ENCODE measurements at regions not wholly inside any gene's neighbourhood (a gene's known extent, or its start where the extent isn't known, plus 50 kb on each side); places are given as distances from the start of the nearest gene placed in this dataset.

DNA sequence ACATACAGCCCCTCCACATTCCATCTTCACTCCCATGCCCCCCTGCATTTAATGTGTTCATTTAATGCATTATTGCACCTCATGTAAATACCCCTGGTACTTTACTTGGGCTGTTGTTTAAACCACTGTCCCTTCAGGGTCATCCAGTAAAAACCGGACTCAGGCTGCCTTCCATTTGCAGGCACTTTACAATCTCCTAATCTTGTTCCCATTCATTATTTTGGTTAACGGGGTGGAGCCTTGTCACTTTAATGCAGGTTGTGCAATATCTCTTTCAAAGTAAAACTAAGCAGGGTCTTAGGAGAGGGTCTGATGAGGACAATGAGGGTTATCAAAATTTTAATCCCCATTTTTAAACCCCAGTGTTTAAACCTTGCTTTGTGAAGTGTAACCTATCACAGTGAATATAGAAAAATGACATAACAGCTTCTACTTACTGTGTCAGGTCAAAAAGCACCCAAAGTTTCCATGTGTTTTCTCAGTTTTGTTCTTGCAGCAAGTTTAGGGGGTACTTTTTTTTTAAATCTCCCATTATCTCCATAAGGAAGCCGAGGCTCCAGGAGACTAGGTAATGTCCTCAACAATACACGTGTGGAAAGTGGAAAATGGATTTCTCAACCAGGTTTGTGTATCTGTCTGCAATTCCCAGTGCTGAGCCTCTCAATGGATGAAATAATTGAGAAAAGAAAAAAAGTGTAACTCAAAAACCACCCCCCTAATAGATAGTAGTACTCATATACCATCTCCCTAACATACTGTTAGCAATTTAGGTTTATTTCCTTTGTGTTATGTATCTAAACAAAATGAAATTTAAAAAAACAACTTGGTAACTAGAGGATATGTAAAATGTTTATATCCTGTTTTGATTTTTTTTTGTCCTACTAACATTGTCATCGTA lies 54.2 kb upstream of the SPRY4 start:
- no peak for DNase-seq (ENCODE audit: low spot score)

DNA sequence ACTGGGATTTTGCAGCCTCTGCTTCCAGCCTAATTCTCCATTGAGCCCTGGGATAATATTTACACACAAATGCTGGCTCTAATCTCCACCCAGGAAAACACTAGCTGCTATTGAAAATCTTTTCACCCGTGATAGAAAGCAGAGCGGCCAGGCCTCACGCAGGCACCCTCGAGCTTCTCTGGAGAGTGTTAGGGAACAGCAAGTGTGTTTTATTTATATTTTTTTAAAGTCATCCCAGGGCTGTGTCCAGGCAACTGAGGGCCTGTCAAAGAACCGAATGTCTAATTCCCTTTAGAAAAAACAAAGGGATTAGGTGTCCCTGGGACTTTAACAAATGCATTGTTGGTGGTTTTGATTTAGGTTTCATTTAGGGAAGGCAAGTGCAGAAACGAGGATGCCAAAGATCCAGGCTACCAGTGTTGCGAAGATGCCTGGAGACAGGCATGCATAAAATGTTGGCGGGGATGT lies 51.2 kb upstream of the SPRY4 start:
- DNase-seq (ENCODE audit: low spot score), result peak; percentile 66

Measured in mucosa of gallbladder (tissue), 1 donor.